HPDE6-E6E7 (cell line): ENCODE measurements at regions not wholly inside any gene's neighbourhood (a gene's known extent, or its start where the extent isn't known, plus 50 kb on each side); places are given as distances from the start of the nearest gene placed in this dataset.
"Not testable (repeated sequence)": the region's sequence is repeated elsewhere in the genome, so short reads cannot be mapped to it uniquely, and the experiment has no call there.

ENCODE experiments used
- DNase-seq: peaks from one replicate; pipeline ENCODE4 v3.0.0; 2011; ENCODE audit warnings: missing footprints; ENCODE audit errors: extremely low spot score

- DNase-seq, result no peak
Observed at GRCh38 chr18:56316727-56317126, 321.7 kb downstream of the TXNL1 start.

GRCh38 chr18:56315363-56315762 is 323.0 kb downstream of the TXNL1 start:
- DNase-seq, result no peak

GRCh38 chr18:56314396-56314795 is 324.0 kb downstream of the TXNL1 start:
- DNase-seq, result no peak

GRCh38 chr18:56312551-56313335 is 325.6 kb downstream of the TXNL1 start:
- DNase-seq, result no peak

- no peak for DNase-seq
Observed at GRCh38 chr18:56309104-56309503, 329.3 kb downstream of the TXNL1 start.

- no peak for DNase-seq
Observed at GRCh38 chr18:56307354-56308170, 330.8 kb downstream of the TXNL1 start.

- no peak for DNase-seq
Observed at GRCh38 chr18:56306797-56307196, 331.6 kb downstream of the TXNL1 start.

- DNase-seq, result no peak
Observed at GRCh38 chr18:56305583-56305982, 332.8 kb downstream of the TXNL1 start.

GRCh38 chr18:56302156-56302555 is 336.2 kb downstream of the TXNL1 start:
- DNase-seq, result no peak

GRCh38 chr18:56299740-56300139 is 338.7 kb downstream of the TXNL1 start:
- no peak for DNase-seq

GRCh38 chr18:56298935-56299334 is 339.5 kb downstream of the TXNL1 start:
- no peak for DNase-seq

- DNase-seq, result no peak
Observed at GRCh38 chr18:56296381-56296780, 342.0 kb downstream of the TXNL1 start.

GRCh38 chr18:56294484-56295183 is 343.8 kb downstream of the TXNL1 start:
- DNase-seq, result no peak

GRCh38 chr18:56291294-56291693 is 347.1 kb downstream of the TXNL1 start:
- DNase-seq, result no peak

GRCh38 chr18:56289381-56289780 is 349.0 kb downstream of the TXNL1 start:
- DNase-seq, result no peak

GRCh38 chr18:56286775-56287325 is 351.5 kb downstream of the TXNL1 start:
- no peak for DNase-seq

- DNase-seq, result no peak
Observed at GRCh38 chr18:56285387-56286065, 352.9 kb downstream of the TXNL1 start.

- no peak for DNase-seq
Observed at GRCh38 chr18:56284319-56284718, 354.1 kb downstream of the TXNL1 start.

GRCh38 chr18:56283316-56283715 is 355.1 kb downstream of the TXNL1 start:
- DNase-seq, result no peak

- DNase-seq, result no peak
Observed at GRCh38 chr18:56282234-56283104, 355.9 kb downstream of the TXNL1 start.

- DNase-seq, result not testable (repeated sequence)
Observed at GRCh38 chr18:56279816-56280215, 358.6 kb downstream of the TXNL1 start.
